ENCODE measurements at regions not wholly inside any gene's neighbourhood (a gene's known extent, or its start where the extent isn't known, plus 50 kb on each side); places are given as distances from the start of the nearest gene placed in this dataset.

GRCh38 chr1:166391279-166392066 is 224.7 kb upstream of the FAM78B start (continued):
- no peak for TF ChIP-seq SAP30 (IDR thresholded peaks at IDR 0.05; ENCODE audit: insufficient read depth, insufficient replicate concordance, low read length)
- TF ChIP-seq ASH2L (IDR thresholded peaks at IDR 0.05; ENCODE audit: low read length) = no peak
- TF ChIP-seq NRF1 (IDR thresholded peaks at IDR 0.05; ENCODE audit: low read depth, low read length) = no peak
- no peak for TF ChIP-seq SRF (IDR thresholded peaks at IDR 0.05; ENCODE audit: low read depth, low read length)
- TF ChIP-seq FOSL1 (IDR thresholded peaks at IDR 0.05; ENCODE audit: insufficient read depth, low read depth, low read length) = no peak
- TF ChIP-seq RAD21 (IDR thresholded peaks at IDR 0.05 in 1 of 2, conservative IDR thresholded peaks at IDR 0.05 in 1 of 2; ENCODE audit: low read depth in 2 of 2, low read length in 2 of 2) = no peak
- TF ChIP-seq CBX5 (IDR thresholded peaks at IDR 0.05; ENCODE audit: low read depth, low read length) = no peak

Measured in H1 (cell line).